ENCODE measurements at regions not wholly inside any gene's neighbourhood (a gene's known extent, or its start where the extent isn't known, plus 50 kb on each side); places are given as distances from the start of the nearest gene placed in this dataset.

DNA sequence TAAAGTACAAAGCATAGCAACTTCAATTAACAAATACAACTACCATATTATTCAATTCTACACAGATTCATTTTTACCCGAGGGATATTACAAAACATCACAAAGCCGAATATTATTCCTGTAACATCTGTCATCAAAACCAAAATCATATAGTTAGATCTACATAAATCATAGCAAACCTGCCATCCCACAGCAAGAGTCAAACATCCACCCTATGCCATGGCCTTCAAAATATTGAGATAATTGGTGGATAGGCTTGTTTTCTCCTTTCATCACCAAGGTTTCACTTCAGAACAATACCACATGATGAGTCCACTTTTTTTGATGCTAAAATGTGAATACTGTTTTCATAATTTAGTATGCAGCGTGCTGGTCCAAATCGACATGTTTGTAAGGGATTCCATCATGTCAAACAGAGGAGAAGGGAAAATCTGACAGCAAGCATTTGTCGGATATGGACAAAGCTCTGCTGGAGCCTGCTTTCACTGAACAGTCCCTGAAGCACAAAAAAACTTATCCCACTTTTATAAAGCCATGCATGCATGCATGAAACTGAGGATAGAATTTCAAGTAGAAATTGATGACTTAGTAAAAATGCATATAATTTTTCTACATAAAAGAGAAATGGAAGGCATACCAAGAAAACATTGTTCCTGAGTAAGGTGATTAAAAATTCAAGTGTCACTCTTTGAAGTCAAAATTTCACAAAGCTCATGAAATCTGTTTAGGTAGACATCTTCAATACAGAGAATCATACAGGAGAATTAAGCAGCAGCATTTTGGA, 494.1 kb downstream of the HACE1 start:
- 83% methylated on average over 5 of the region's 5 CpGs for WGBS
- no peak overlapping the region for H3K27ac ChIP-seq (replicated peaks in 1 of 4)
- H3K36me3 ChIP-seq: no peaks in the 10 kb centered on the region
- intact Hi-C loops (cut with DNase I): no loop called here
- TF ChIP-seq POLR2AphosphoS5 (IDR thresholded peaks at IDR 0.05): no peak
- no peak for TF ChIP-seq POLR2A (IDR thresholded peaks at IDR 0.05; ENCODE audit: low read depth)
- TF ChIP-seq EP300 (IDR thresholded peaks at IDR 0.05): no peak
- TF ChIP-seq, protein P1, sequence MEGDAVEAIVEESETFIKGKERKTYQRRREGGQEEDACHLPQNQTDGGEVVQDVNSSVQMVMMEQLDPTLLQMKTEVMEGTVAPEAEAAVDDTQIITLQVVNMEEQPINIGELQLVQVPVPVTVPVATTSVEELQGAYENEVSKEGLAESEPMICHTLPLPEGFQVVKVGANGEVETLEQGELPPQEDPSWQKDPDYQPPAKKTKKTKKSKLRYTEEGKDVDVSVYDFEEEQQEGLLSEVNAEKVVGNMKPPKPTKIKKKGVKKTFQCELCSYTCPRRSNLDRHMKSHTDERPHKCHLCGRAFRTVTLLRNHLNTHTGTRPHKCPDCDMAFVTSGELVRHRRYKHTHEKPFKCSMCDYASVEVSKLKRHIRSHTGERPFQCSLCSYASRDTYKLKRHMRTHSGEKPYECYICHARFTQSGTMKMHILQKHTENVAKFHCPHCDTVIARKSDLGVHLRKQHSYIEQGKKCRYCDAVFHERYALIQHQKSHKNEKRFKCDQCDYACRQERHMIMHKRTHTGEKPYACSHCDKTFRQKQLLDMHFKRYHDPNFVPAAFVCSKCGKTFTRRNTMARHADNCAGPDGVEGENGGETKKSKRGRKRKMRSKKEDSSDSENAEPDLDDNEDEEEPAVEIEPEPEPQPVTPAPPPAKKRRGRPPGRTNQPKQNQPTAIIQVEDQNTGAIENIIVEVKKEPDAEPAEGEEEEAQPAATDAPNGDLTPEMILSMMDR (IDR thresholded peaks at IDR 0.05): no peak
- H3K27me3 ChIP-seq: no peaks in the 10 kb centered on the region
- no peaks in the 10 kb centered on the region for H3K9me3 ChIP-seq
- no peak overlapping the region for H3K4me3 ChIP-seq
- H3K4me1 ChIP-seq: no peaks in the 10 kb centered on the region
- no peak for DNase-seq (ENCODE audit: extremely low spot score)

DNA sequence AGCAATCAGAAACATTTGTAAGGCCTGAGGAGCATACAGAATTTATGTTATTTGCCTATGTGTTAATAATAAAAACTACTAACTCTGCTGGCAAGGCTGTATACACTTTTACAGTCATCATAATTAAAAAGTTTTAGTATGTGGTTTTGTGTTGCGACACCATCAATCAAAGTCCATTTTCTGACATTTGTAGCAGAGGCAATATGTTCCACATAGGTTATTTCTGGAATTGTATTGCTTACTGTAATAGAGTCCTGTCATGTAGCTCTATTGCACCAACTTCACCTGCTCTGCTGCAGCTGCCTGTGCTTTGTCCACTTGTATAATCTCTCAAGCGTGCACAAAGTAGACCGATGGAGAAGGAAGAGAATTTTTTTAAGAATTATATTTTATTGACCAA, 501.8 kb downstream of the HACE1 start:
- intact Hi-C loops (cut with DNase I): no loop called here
- Histone ChIP-seq H3K9me3 (no peaks in the 10 kb centered on the region), H3K4me1 (no peaks in the 10 kb centered on the region), H3K4me3 (no peak overlapping the region), H3K36me3 (no peaks in the 10 kb centered on the region), H3K27ac (replicated peaks in 1 of 4) (no peak overlapping the region), H3K27me3 (no peaks in the 10 kb centered on the region)
- no peak for DNase-seq (ENCODE audit: extremely low spot score)
- TF ChIP-seq EP300 (IDR thresholded peaks at IDR 0.05): no peak
- TF ChIP-seq POLR2A (IDR thresholded peaks at IDR 0.05; ENCODE audit: low read depth): no peak
- no peak for TF ChIP-seq POLR2AphosphoS5 (IDR thresholded peaks at IDR 0.05)
- TF ChIP-seq, protein P1 (IDR thresholded peaks at IDR 0.05): no peak
- WGBS: 91% methylated on average over 3 of the region's 3 CpGs

DNA sequence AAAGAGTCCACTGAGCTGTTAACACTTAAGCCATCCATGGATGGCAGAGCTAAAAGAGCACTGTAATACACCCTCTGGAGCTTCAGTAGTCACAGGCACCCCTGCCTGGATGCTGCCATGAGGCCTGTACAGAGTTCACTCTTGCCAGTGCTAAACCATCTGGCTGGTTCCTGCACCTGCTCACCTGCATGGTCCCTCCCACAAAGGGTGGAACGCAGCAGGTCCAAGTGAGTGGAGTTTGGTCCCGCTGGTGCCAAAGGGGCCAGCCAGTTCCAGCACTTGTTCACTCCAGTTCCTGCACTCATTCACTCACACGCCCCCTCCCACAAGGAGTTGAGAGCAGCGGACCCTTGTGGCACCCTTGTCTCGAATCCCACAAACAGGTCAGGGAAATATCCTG, 503.5 kb downstream of the HACE1 start:
- Histone ChIP-seq H3K27me3 (no peaks in the 10 kb centered on the region), H3K9me3 (no peaks in the 10 kb centered on the region), H3K4me3 (no peak overlapping the region), H3K27ac (replicated peaks in 1 of 4) (no peak overlapping the region), H3K4me1 (no peaks in the 10 kb centered on the region), H3K36me3 (no peaks in the 10 kb centered on the region)
- TF ChIP-seq, protein P1 (IDR thresholded peaks at IDR 0.05): no peak
- TF ChIP-seq POLR2A (IDR thresholded peaks at IDR 0.05; ENCODE audit: low read depth) (no peak), EP300 (IDR thresholded peaks at IDR 0.05) (no peak), POLR2AphosphoS5 (IDR thresholded peaks at IDR 0.05) (no peak)
- intact Hi-C loops (cut with DNase I): no loop called here
- no peak for DNase-seq (ENCODE audit: extremely low spot score)
- 78% methylated on average over 5 of the region's 5 CpGs for WGBS

DNA sequence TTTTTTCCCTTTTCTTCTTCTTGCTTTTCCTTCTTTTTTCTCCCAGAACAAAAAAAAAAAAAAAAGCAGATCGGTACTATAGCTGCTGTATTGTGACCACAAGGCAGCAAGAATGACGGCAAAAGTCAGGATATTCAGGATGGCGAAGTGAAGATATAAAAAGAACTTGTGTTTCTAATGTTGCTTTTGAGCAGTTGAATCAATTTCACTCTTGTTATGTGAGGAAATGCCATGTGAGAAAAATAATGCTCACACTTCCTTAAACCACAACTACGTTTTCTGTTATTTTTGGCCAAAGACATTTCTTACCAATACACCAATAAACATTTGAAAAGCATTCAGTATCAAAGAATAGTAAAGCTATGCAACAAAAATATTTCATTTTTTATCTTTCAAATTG, 510.5 kb downstream of the HACE1 start:
- no peak overlapping the region for H3K27ac ChIP-seq (replicated peaks in 1 of 4)
- DNase-seq (ENCODE audit: extremely low spot score): no peak
- H3K36me3 ChIP-seq: no peaks in the 10 kb centered on the region
- no peaks in the 10 kb centered on the region for H3K27me3 ChIP-seq
- H3K9me3 ChIP-seq: peaks cover 0 to 7% (median 5%) of the 10 kb centered on the region in 4 donors
- intact Hi-C loops (cut with DNase I): no loop called here
- no peaks in the 10 kb centered on the region for H3K4me1 ChIP-seq
- 69% methylated on average over 4 of the region's 4 CpGs for WGBS
- no peak overlapping the region for H3K4me3 ChIP-seq
- TF ChIP-seq POLR2A (IDR thresholded peaks at IDR 0.05; ENCODE audit: low read depth): no peak
- TF ChIP-seq, protein P1 (IDR thresholded peaks at IDR 0.05): no peak

DNA sequence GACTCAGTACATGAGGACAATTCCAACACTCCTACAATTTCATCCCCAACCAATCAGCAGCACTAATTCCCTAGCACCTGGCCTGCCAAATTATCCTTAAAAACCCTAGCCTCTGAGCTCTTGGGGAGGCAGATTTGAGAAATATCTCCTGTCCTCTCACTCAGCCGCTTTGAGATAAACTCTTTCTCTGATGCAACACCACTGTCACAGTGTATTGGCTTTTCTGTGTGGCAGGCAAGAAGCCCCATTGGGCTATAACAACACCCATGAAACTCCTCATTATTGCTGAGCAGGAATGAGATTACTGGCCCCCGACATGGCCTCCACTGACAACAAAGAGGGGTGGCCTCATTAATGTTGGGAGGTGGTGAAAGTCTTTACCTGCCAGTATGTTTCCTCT, 515.5 kb downstream of the HACE1 start:
- intact Hi-C loops (cut with DNase I): no loop called here
- Histone ChIP-seq H3K4me3 (no peak overlapping the region), H3K27ac (replicated peaks in 1 of 4) (no peak overlapping the region), H3K4me1 (no peaks in the 10 kb centered on the region), H3K36me3 (no peaks in the 10 kb centered on the region), H3K9me3 (peaks cover 0 to 13% (median 12%) of the 10 kb centered on the region in 4 donors), H3K27me3 (no peaks in the 10 kb centered on the region)
- no peak for DNase-seq (ENCODE audit: extremely low spot score)
- TF ChIP-seq EP300 (IDR thresholded peaks at IDR 0.05): no peak
- TF ChIP-seq POLR2A (IDR thresholded peaks at IDR 0.05; ENCODE audit: low read depth): no peak
- no peak for TF ChIP-seq POLR2AphosphoS5 (IDR thresholded peaks at IDR 0.05)
- TF ChIP-seq, protein P1 (IDR thresholded peaks at IDR 0.05): no peak
- WGBS: 84% methylated on average over 2 of the region's 2 CpGs

Measured in esophagus muscularis mucosa (tissue), 4 donors.